Erythroblast (primary cell): ENCODE measurements at regions not wholly inside any gene's neighbourhood (a gene's known extent, or its start where the extent isn't known, plus 50 kb on each side); places are given as distances from the start of the nearest gene placed in this dataset.

Experiments
- DNase-seq, 2 experiments: peaks; one replicate each; lab custom pipeline; 2025; lab: John Stamatoyannopoulos, UW
- GATA1 ChIP-seq: IDR thresholded peaks from 2 replicates; pipeline ENCODE4 v1.6.1; 2011; ENCODE audit warnings: low read depth, mild to moderate bottlenecking, control low read depth, low read length, moderate library complexity
- POLR2A ChIP-seq: IDR thresholded peaks from 2 replicates; pipeline ENCODE4 v1.6.1; 2011; ENCODE audit warnings: mild to moderate bottlenecking, low read length

DNA sequence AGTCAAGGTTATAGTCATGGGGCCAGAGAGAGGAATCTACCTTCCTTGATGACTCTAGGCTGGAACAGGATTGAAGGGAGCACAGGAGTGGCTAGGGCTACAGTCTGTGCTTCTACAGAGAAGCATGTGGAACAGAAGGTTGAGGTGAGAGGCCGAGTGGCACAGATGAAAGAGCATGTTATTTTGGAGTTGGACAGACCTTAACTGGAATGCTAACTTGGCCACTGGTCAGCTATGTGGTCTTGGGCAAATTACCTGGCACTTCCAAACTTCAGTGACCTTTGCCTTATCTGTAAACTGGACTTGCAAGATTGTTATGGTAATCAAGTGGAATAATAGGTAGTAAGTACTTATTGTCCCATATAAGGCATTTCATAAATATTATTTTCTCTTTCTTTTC lies 252.7 kb downstream of the KCNRG start:
- TF ChIP-seq GATA1 = no peak
- TF ChIP-seq POLR2A = no peak
- DNase-seq = no peak

DNA sequence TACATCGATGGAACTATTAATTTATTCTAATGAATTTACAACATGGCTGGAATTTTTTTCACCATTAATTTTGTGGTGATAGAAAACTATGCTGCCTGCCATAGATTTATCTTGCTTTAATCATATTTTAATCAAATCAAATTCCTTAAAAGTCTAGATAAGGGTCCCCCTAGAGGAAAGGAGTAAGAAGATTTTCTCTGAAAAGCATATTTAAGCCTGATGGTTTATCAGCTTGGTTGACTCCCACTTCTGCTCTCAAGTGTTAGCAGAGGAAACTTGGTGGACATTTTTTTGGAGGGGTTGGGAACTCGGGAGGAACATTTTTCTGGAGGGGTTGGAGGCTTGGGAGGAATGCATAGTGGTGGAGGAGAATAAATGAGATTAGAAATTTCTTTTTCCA lies 253.3 kb downstream of the KCNRG start:
- no peak for DNase-seq
- TF ChIP-seq POLR2A (no peak), GATA1 (no peak)

DNA sequence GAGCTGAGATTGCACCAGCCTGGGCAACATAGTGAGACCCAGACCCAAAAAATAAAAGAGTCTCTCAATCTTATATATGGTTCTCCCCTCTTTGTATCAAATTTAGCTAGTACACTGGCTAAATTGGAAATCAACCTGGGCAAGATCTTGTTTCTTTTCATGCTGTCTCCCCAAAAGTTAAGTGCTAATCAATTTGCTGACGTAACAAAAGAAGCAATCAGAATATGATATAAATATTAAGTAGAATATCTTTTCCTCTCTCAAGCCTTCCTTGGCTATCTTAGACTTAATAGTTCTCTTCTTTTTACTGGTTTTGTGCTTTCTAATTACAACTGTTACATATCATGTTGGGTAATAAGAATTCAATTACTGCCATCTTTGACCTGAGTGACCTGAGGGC lies 258.9 kb downstream of the KCNRG start:
- TF ChIP-seq POLR2A (no peak), GATA1 (no peak)
- no peak for DNase-seq

DNA sequence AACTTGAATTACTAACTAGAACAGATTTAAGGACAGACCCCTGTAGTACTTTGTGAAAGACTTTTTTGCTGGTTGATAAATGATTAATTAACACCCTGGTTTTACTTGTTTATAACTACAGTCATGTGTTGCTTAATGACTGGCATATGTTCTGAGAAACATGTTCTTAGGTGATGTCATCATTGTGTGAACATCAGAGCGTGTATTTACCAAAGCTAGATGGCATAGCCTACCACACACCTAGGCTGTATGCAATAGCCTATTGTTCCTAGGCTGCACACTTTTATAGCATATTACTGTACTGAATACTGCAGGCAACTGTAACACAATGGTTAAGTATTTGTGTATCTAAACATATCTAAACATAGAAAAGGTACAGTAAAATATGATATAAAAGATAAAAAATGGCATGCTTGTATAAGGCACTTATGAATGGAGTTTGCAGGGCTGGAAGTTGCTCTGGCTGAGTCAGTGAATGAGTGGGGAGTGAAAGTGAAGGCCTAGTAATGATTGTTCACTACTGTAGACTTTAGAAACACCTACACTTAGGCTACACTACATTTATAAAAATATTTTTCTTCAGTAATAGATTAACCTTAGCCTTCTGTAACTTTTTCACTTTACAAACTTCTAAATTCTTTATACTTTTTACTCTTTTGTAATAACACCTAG lies 260.3 kb downstream of the KCNRG start:
- TF ChIP-seq POLR2A (no peak), GATA1 (no peak)
- no peak for DNase-seq

DNA sequence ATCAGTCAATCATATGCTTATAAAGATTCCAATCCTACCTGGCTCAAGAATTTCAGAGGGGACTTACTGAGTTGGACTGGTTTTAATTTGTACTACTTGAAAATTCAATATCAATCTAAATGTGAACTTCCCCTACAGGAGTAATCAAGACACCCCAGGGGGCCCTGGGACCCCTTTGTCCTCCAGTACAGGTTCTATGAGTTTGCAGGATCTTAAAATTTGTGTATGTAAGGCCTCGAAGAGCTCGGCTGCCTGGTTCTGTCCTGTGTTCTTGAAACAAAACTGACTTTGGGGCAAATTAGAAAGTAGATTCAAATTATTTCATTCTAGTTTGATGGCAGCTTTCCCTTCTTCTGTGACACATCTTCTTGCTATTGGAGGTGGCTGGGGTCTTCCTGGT lies 261.3 kb downstream of the KCNRG start:
- DNase-seq = no peak
- TF ChIP-seq GATA1 = no peak
- TF ChIP-seq POLR2A = no peak

DNA sequence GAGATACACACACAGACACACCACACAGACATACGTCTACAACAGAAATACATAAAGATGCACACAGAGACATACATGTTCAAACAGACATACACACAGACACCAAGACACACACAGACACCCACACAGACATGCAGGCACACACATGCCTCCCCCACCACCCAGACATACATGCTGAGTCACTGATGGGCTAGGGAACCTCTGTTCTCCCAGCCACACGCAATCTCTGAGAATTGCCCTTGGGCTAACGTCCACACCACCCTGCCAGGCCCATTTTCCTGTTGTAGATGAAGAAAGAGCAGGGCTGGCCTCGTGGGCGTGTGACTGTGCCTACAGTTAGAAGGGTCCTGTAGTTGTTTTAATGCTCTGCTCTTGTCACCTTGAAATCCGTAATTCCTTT lies 261.9 kb downstream of the KCNRG start:
- no peak for TF ChIP-seq POLR2A
- no peak for TF ChIP-seq GATA1

DNA sequence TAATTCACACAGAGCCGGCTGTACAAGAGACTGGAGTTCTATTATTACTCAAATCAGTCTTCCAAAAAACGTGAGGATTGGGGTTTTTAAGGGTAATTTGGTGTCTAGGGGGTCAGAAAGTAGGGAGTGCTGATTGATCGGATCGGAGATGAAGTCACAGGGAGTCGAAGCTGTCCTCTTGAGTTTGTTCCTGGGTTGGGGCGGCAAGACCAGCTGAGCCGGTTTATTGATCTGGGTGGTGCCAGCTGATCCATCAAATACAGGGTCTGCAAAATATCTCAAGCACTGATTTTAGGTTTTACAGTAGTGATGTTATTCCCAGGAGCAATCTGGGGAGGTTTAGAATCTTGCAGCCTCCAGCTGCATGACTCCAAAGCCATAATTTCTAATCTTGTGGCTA lies 262.7 kb downstream of the KCNRG start:
- DNase-seq = no peak
- TF ChIP-seq GATA1 (no peak), POLR2A (no peak)

More for the DNA sequence above, 261.9 kb downstream of the KCNRG start:
- DNase-seq = no peak

DNA sequence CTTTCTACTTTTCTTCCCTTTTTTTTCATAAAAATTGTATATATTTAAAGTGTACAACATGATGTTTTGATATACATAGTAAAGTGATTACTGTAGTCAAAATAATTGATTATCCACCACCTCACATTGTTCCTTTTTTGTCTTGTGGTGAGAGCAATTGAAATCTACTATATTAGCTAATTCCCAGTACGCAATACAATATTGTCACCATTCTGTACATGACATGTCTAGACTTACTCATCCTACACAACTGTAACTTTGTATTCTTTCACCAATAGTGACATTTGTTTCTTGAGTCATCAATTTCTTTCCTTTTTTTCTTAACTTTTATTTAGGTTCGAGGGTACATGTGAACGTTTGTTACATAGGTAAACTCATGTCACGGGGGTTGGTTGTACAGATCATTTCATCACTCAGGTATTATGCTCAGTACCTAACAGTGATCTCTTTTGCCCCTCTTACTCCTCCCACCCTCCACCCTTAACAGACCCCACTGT lies 265.2 kb downstream of the KCNRG start:
- no peak for DNase-seq
- TF ChIP-seq GATA1 (no peak), POLR2A (no peak)

DNA sequence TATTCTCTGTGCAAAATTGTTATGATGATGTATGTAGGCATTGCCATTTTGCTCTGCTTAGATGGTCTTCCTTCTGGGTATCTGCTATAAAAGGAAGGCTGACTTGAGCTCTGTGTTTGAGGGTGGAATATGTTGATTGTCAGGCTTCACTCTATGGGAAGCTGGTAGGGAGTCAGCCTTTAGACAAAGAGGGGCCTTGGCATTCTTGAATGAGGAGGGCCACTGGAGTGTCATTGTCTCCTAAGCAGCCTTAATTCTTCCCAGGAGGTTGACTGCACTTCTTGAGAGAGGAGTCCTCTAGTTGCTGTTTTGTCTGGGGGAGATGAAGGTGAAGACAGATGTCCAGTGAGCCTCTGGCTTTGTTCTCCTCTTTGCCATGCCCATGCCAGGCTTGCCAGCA lies 266.8 kb downstream of the KCNRG start:
- TF ChIP-seq GATA1 = no peak
- TF ChIP-seq POLR2A = no peak
- DNase-seq = no peak

DNA sequence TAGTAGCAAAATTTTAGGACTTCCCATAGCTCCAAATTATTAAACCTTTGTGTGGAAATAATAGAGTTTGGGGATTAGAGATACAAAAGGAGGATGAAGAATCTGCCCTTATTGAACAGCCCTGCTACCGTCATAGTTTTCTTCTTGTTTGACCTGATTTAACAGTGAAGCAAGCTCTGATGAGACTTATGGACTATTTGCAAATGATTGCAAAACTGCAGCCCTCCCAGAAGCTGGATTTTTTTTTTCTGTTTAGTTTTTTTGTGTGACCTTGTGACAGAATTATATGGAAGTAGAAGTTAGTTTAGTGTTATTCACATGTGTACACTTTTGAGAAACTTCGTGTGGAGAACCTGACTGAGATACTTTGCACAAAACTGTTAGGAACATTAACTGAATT lies 267.8 kb downstream of the KCNRG start:
- DNase-seq = no peak
- no peak for TF ChIP-seq POLR2A
- no peak for TF ChIP-seq GATA1

DNA sequence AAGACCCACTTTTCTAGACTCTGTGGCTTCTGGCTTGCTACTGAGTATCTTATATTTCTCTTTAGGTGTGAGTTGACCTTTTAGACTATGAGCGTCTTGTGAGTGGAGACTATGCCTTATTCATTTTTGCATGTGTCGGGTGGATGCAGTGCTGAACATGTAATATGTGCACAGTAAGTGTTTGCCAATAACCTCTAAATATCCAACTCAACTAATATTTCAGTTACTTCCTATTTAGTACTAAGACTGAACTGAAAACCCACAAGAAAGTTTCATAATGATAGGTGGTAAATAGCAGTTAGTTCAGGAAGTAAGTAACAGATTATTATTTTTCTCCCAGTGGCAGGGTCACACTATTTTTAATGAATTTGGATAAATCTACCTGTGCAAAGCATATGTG lies 269.3 kb downstream of the KCNRG start:
- no peak for DNase-seq
- TF ChIP-seq POLR2A (no peak), GATA1 (no peak)

DNA sequence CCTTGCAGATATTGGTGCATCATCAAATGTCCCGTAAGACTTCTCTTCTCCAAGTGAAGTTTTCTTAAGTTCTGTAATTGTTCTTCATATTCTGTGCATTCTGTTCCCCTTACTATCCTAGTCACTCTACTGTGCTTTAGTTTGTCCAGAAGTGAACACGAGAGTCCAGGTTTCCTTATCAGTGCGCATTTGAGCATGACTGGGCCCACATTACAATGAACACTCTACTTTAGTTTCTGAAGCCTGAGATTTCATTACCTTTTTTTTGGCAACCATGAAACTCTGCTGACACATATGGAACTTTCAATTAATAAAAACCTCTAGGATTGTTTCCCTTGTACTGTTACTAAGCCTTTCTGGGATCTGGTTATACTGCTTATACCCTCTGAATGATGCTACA lies 270.0 kb downstream of the KCNRG start:
- TF ChIP-seq POLR2A = no peak
- TF ChIP-seq GATA1 = no peak
- no peak for DNase-seq

DNA sequence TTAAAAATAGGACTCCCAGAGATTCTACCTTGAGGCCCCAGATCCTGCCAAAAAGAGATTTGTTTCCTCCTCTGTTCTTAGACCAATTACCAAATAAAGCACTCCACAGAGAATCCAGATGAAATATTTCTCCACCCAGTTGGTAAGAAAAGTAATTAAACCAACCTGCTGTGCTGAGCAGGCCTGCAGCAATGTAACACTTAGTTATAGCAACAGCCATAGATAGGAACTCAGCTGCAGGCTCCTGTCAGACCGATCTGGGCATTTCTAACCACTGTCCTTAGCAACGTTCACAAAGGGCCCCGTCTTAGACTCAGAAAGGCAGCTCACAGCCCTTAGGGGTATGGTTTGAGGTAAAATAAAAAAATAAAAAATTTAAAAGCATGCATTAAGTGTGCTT lies 271.1 kb downstream of the KCNRG start:
- no peak for DNase-seq
- TF ChIP-seq POLR2A (no peak), GATA1 (no peak)

DNA sequence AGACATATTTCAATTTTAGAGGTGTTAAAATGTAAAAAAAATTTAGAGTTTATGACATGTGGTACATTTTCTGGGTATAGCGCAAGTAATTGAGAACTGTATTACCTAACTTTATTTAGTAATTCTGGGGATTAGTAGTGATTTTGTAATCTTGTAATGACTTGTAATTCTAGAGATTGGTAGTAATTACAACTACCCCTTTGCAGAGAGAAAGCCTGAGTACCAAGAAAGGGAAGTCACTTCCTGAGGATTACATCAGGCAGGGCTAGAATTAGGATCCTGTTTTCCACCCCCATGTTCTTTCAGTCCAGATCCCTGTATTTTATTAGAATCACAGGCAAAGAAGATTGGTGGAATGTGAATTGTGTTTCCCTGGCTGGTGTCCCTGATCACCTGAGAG lies 274.9 kb downstream of the KCNRG start:
- no peak for DNase-seq
- TF ChIP-seq GATA1 = no peak
- TF ChIP-seq POLR2A = no peak

DNA sequence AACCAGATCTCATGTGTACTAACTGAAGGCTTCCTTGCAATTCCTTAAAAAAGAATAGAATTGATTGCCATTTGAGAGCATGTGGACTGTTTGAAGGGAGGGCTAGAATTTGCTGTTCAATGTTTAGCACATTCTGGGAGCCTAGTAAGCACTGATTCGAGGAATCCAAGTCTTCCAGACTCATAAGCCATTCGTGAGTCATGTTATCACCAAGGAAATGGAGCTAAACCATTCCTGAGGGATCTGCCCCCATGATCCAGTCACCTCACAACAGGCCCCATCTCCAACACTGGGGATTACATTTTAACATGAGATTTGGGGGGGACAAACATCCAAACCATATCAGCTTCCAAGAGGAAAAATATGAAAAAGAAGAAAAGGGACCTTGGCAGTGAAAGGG lies 276.4 kb downstream of the KCNRG start:
- TF ChIP-seq POLR2A = no peak
- no peak for TF ChIP-seq GATA1
- no peak for DNase-seq
